HS-27A (cell line): ENCODE measurements at regions not wholly inside any gene's neighbourhood (a gene's known extent, or its start where the extent isn't known, plus 50 kb on each side); places are given as distances from the start of the nearest gene placed in this dataset.

Source experiments
- DNase-seq: peaks from one replicate; pipeline ENCODE4 v3.0.0-alpha.2; 2012; ENCODE audit warnings: low read depth, missing footprints

DNA sequence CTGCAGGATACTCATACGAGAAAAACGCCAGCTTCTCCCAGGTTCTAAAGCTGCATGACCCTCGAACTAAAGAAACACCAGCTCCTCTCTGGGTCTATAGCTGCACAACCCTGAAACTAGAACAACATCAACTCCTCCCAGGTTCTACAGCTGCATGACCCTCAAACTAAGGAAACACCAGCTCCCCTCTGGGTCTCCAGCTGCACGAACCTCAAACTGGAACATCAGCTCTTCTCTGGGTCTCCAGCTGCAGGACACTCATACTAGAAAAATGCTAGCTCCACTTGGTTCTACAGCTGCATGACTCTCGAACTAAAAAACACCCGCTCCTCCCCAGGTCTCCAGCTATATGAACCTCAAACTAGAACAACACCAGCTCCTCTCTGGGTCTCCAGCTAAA lies 811.1 kb downstream of the CDH9 start:
- no peak for DNase-seq

DNA sequence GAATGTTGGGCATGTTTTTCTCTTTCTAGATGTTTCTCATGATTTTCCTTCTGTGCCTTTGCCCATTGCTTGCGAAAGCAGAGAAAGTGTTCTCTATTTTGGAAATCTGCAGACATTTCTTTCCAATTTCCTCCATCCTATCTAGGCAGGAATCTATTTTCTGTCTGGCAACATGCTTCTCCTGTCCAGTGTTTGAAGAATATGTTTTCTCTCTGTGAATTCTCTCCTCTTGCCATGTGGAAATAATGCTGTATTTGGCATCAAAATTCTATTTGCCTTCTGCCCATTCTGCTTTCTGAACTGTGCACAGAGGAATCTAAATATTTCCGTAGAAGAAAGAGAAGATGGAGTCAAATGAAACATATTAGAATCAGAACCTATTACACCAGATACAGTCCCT lies 833.3 kb downstream of the CDH9 start:
- no peak for DNase-seq

DNA sequence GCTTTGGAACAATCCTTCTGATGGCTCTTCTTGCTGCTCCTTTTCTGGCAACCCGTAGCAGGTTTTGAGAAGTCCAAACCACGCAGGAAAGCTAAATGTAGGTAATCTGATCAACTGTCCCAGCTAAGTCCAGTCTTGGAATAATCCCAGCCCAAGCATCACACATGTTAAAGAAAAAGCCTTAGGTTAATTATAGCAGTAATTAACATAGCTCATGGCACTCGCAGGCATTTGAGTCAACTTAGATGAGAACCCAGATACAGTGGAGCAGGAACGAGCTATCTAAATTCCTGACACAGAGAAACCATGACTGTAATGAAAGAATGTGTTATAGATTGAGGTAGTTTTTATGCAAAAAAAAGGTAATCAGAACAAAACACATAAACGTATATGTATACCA lies 844.8 kb downstream of the CDH9 start:
- DNase-seq, result no peak

DNA sequence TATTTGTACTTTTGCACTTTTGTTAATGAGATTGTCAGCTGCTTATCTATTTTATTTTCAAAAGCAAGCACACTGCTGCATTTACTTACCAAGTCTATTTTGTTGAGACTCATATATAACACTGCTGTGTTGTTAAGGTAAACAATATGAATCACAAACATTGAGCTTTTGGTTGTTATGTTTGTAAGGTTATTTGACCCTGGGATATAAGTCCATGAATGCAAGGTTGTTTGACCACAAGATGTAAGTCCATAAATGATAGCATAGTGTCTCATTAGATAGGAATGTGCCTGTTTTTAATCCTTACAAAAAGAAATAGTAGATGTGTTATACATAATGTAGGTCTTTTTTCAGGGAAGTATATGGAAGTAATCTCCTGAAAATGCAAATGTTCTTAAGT lies 845.9 kb downstream of the CDH9 start:
- DNase-seq, result no peak

DNA sequence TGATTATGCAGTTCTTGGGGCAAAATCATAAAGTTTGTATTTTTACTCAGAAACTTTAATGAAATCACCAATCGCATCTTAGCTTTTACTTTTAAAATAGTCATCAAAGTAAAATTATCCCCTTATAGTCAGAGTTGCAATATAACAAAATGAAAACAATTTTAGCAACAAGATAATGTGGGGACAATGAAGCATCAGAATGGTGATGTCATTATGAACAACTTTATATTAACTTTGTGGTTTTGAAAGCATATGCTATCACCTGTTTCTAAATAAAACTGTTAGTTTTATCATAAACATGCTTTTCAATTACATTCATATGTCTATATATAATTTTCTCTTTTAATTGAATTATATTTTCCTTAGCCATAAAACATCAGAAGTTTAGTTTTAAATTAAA lies 856.8 kb downstream of the CDH9 start:
- no peak for DNase-seq

DNA sequence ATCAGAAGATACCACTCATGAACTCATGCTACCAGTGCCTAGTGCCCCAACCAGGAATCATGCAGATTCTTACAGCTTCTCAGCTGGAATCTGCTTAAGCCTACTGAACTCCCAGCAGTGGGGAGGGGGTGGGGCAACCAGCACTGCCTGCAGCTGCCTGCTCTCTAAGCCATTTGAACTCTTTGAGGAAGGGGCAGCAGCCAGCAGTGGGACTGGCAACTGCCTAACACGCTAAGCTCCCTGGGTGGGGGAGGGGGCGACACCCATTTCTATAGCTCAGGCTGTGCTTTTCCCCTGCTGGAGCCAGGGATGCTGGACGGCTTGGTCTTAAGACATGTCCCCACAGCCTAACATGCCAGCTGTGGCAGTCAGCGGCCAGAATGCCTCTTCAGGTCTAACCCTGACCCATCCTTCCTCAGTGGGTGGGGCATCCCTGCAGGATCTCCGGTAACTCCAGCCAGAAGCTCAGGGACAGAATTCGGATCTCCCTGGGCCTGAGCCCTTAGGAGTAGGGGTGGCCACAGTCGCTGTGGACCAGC lies 889.7 kb downstream of the CDH9 start:
- DNase-seq, result no peak

DNA sequence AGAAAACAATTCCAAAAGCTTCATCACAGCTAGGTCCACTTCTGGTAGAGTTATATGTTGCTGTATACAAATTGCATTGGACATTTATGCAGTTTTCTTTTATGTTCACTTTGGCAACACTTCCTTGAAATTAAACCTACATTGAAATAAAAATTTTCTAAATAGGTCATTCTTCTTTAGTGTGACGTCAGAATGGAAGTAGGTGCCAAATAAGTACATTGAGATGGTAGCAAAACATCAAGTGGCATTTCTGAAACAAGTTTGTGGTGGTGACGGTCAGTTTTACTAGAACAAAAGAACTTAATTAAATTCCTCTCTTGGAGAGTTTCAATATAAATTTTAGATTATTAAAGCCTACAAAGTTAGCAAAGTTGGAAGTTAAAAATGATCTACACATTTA lies 895.1 kb downstream of the CDH9 start:
- no peak for DNase-seq

DNA sequence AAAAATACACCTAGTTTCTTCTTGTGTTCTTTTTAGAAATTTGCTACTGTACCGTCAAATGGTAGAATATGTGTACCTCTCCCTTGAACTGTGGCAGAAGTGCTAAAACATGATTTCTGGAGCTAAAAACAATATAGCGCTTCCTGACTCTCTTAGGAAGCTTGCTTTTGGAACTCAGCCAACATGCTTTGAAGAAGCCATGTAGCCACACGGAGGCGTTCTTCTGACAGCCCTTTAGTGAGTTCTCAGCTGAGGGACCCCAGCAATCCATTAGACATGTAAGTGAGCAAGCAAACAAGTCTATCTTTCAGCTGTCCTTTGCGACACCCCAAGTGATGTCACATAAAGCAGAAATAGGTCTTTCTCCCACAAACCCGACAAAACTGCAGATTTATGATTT lies 917.0 kb downstream of the CDH9 start:
- no peak for DNase-seq

DNA sequence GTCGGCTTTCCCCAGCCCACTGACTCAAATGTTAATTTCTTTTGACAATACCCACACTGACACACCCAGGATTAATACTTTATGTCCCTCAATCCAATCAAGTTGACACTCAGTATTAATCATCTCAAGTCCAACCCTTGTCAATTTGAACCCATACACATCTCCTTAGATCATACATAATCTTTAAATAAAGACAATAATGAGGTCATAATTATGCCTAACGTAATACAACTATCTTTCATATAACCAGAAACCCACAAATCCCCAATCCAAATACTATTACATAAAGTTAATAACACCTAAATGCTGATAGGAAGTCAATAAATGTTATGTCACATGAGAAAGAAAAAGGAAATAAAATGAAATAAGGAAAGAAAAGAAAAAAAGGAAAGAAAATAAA lies 934.2 kb downstream of the CDH9 start:
- DNase-seq, result no peak

DNA sequence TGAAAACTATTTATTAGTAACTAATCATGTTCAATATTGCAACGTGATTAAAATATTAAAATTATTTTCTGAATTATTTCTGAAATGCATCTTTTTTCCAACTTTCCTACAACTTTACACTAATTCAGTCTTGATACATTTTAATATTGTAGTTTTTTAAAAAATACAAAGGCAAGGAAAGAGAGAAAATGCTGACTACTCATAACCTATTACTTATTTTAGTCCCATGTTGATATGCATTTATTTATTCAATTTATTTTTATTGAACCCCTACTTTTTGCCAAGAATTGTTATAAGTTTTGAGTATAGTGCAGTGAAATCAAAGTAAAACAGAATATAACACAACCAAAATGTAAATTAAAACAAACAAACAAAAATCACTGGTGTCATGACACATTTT lies 978.2 kb downstream of the CDH9 start:
- no peak for DNase-seq

DNA sequence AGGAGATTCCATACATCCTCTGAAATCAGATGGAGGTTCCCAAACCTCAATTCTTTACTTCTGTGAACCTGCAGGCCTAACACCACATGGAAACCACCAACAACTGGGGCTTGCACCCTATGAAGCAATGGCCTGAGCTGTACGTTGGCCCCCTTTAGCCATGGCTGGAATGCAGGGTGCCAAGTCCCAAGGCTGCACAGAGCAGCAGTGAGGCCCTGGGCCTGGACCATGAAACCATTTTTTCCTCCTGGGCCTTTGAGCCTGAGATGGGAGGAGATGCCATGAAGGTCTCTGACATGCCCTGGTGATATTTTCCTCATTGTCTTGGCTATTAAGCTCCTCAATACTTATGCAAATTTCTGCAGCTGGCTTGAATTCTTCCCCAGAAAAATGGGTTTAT lies 983.8 kb downstream of the CDH9 start:
- no peak for DNase-seq

DNA sequence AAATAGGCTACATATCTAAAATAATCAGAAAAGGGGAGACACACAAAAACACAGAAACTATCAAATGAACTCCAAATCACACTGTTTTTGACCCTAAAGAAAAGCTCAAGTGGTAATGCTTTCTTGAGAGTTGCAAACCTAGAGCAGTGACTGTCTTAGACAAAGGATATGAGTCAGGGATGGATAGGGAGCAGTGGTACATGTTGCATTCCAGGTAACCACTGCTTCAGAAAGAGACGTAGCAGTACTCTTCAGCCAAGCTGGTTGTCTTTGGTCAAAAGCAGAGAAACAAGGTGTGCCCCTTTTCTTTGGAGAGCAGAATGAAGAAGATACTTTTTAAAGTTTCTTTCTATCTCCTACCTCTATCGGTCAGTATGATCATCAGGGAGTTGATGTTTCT lies 1003.6 kb downstream of the CDH9 start:
- no peak for DNase-seq

DNA sequence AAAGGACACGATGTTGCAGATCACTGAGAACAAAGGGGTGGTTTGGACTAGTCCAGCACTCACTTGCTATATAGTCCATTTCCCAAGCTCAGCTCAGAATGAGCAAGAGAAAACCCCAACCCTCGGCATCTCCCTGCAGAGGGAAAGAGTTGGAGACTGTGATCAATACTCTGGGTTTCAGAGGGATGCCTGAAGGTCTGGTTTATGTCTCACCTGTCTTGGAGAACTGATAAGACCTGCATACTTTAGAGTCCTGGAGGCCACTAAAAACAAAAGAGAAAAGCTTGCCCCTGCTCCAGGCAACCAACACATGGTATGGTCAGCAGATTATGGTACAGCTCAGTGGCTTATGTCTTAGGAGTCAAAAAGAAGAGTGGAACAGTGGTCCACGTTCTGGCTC lies 1006.9 kb downstream of the CDH9 start:
- no peak for DNase-seq

DNA sequence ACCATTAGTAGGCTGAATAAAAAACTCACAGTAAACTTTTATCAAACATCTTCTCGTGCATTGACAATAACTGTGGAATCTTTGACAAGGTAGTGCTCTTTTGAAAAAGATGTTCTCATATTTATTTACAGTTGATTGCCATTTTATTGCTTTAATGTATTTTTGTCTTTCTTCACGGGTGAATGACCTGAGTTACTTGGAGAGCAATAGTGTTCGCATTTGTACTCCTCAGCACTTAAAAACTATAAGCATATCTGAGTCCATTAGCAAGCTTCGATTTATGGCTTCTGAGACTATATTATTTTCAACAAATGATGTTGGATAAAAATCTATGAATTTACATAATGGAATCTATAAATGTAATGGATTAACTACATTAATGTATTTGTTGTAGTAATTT lies 1012.3 kb downstream of the CDH9 start:
- no peak for DNase-seq

DNA sequence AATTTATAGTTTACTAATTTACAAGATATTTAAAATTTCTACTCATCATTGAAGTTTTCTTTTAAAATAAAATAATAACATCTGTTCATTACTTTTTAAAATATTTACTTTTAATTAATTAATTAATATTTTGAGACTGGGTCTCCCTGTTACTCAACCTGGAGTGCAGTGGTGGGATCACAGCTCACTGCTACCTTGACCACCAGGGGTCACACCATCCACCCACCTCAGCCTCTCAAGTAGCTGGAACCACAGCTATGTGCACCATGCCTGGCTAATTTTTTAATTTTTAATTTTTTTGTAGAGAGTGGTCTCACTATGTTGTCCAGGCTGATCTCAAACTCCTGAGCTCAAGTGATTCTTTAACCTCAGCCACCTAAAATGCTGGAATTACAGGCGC lies 1013.6 kb downstream of the CDH9 start:
- DNase-seq, result no peak

DNA sequence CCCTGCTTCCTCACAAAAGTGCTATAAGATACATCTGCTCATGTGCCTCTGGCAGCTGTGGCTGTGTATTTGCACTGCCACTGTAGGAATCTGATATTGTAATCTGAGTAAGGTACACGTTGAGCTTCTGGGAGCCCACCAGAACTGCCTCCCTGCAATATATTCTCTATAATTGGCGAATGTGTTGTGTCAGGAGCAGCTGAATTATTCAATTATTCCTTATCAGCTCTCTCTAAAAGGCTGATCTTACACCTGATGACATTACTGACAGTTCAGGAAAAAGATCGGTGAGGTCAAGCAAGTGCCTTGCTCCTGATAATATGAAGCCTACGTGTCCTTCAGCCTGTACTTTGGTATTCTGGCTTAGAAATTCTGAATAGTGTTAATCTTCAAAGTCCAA lies 1015.0 kb downstream of the CDH9 start:
- no peak for DNase-seq

DNA sequence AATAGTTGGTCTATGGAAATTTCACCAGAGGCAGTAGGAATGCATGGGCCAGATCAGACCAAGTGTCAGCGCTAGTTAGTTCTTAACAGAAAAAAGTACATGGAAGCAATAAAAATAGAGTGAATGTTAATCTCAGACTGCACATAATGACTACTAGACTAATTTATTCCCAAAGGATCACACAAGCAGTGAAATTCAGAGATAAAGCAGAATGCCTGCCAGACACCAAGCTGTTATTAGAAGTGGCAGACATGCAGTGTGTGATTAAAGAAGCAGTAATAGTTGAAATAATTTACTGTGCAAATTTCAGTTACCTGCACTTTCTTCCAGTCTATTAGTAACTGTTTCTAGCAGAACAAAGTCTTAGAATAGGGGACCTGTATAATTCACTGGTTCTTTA lies 1024.2 kb downstream of the CDH9 start:
- no peak for DNase-seq

DNA sequence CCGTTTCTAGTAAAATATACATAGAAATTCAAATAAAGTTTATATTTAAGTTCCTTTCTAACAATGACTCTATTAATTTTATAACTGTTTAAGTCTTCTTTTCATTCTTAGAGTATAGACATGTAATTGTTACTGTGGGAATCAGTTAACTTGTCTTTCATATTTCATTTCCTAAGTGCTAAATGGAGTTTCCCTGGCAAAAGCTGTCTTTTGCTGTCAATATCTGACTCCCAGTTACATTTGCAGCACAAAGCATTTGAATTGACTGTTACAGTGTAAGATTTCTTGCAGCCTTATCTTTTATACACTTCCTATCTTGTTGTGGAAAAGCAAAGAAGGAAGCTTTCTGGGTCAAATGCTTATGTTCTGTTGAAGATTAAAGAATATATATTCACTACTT lies 1026.3 kb downstream of the CDH9 start:
- DNase-seq, result no peak

DNA sequence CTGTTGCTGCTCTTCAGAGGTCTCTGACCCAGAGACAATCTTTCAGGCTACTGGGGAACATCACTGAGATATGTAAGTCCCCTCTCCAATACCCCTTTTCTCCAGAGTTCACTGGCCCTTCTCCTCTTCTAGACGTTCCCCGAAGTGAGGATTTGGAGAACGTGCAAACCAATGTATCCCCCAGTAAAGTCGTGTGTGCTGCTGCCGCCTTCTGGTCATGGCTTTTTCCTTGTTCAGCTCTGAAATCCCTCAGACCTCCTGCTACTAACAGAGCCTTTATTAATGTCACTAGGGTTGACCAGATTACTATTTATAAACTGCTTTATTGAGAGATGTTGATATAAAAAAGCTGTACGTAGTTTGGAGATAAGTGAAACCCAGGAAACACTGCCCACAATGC lies 1028.6 kb downstream of the CDH9 start:
- DNase-seq, result no peak

DNA sequence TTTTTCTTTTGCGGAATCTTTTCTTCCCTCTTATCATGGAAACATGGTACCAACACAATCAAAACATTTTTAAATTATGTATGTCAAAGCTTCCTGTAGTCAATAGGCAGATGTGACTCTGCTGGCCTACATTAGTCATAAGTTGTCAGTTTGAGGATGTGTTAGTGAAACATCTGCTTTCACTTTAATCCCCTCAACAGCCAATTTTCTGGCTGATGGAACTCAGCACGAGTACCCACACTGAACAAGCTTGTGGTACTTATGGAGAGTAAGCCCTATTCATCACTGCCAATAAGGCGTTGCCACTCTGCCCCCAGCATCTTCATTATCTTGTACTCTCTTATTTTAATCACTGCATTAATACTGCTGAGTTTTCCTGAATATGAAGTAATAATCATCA lies 1034.4 kb downstream of the CDH9 start:
- no peak for DNase-seq

DNA sequence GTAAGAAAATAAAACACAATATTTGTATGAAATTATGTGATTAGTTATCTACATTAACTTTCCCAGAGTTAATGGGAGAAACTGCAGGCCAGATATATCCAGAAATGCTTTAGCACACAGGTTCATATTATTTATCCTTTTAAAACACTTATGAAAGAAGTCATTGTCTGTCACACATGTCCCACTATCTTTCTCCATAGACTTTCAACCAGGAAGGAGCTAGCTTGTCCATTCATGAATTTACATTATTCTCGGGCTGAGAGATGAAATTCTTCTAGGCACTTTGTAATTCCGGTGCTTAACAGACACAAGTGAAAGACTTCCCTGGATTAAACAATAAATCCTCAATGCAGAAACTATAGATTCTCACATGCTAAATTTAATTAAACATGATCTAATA lies 1043.2 kb downstream of the CDH9 start:
- no peak for DNase-seq

DNA sequence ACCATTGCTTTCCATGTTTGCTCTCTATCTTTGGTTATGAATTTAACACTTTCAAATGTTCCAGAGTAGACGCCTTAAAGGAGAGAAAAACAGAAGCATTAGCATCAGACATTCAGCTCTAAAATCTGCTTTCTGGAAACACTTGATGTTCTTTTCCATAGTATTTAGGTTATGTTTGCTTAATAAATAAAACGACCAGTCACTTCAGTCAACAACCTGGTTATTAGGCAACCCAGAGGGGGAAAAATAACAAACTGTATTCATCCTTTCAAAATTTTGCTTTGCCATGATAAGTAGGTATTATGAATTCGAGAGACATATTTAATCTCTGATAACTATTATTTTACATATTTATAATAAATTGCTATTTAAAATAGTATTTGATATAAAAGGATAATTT lies 1044.7 kb downstream of the CDH9 start:
- DNase-seq, result no peak

DNA sequence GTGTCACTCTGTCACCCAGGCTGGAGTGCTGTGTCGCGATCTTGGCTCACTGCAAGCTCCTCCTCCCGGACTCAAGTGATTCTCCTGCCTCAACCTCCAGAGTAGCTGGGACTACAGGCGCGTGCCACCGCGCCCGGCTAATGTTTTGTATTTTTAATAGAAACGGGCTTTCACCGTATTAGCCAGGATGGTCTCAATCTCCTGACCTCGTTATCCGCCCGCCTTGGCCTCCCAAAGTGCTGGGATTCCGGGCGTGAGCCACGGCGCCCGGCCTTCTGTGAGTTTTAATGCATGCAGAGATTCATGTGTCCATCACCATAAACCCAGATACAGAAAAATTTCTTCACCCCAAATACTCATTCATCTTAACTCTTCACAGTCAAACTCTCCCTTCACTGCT lies 1046.7 kb downstream of the CDH9 start:
- DNase-seq, result no peak

DNA sequence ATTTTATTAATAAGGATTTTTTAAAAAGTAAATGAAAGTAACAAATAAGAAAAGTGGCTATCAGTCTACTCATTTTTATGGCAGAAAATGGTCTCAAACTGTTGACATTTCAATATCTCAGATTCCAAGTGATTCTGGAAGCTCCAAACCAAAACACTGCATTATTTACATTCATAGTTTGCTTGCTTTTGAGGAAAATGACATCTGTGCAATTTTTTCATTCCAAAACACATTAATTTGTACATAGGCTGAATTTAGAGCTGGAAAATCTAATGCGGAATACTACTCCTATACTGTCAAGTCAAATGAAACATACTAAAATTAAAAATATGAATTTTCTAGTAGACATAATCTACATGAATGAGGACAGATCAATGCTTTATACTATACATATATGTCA lies 1047.6 kb downstream of the CDH9 start:
- no peak for DNase-seq

DNA sequence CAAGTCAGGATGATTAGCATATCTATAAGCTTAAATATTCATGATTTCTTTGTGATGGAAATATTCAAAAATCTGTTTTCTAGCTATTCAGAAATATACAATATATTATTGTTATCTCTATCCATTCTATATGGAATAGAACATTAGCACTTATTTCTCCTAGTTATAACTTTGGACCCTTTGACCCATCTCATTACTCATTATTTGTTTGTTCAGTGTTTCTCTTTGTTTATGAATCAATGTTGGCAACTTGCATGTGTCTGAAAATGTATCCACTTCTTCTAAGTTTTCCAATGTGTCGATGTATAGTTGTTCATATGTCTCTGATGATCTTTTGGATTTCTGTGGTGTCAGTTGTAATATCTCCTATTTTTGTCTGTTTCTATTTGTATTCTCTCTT lies 1059.3 kb downstream of the CDH9 start:
- no peak for DNase-seq
